ENCODE measurements at regions not wholly inside any gene's neighbourhood (a gene's known extent, or its start where the extent isn't known, plus 50 kb on each side); places are given as distances from the start of the nearest gene placed in this dataset.

GRCh38 chr21:25458484-25458883 lies 148.8 kb downstream of the MRPL39 start:
- TF ChIP-seq CTCF (IDR thresholded peaks at IDR 0.05): no peak
- TF ChIP-seq EZH2 (IDR thresholded peaks at IDR 0.05; ENCODE audit: borderline replicate concordance, insufficient read depth, low read depth, low read length, poor library complexity, severe bottlenecking): no peak

All from B cell (primary cell).